SH-SY5Y (cell line): ENCODE measurements at regions not wholly inside any gene's neighbourhood (a gene's known extent, or its start where the extent isn't known, plus 50 kb on each side); places are given as distances from the start of the nearest gene placed in this dataset.

Experiments used
- GATA2 ChIP-seq: IDR thresholded peaks from 2 replicates; pipeline ENCODE4 v1.6.1; 2011; ENCODE audit warnings: mild to moderate bottlenecking, low read depth, low read length
- GATA3 ChIP-seq: IDR thresholded peaks from 2 replicates; pipeline ENCODE4 v1.6.1; 2011; ENCODE audit warnings: low read depth, mild to moderate bottlenecking, low read length, moderate library complexity

GRCh38 chr7:81851413-81851812 is 81.6 kb upstream of the HGF start:
- TF ChIP-seq GATA2 = no peak
- TF ChIP-seq GATA3 = no peak
